ENCODE measurements at regions not wholly inside any gene's neighbourhood (a gene's known extent, or its start where the extent isn't known, plus 50 kb on each side); places are given as distances from the start of the nearest gene placed in this dataset.
A peak's percentile ranks its signal among the peaks of the same experiment; 100 is the strongest.

DNA sequence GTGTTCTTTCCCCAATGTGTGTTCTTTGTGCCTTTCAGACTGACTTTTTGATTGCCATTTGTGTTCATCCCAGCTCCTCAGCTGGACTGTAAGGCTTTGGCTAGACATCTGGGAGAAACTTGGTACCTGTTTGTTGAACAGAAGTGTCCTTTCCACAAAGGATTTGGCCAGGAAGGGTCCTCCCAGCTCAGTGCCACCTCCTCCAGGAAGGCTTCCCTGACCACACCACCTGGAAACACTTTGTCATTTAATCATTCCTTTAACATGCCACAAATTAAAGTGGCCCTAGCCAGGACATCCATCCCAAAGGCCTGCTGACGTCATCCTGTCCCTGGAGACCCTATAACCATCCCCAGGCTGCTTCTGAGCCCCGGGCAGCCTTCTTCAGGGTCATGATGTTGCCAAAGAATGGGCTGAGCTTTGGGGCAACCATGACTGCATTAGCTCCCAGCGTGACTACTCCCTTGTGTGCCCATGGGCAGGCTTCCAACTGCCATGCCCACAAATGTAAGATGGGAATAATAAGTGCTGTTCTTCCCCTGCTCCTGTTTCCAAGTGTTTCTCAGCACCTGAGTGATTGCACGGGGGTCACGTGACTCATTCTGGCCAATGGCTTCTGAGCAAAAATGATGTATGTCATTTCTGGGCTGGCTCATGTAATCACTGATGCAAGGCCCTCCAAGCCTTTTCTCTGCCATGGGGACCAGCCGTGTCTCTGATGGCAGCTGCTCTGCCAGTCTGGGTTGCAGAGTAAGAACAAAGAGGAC is 112.5 kb upstream of the SMAD3 start (continued):
- TF ChIP-seq, protein P1, sequence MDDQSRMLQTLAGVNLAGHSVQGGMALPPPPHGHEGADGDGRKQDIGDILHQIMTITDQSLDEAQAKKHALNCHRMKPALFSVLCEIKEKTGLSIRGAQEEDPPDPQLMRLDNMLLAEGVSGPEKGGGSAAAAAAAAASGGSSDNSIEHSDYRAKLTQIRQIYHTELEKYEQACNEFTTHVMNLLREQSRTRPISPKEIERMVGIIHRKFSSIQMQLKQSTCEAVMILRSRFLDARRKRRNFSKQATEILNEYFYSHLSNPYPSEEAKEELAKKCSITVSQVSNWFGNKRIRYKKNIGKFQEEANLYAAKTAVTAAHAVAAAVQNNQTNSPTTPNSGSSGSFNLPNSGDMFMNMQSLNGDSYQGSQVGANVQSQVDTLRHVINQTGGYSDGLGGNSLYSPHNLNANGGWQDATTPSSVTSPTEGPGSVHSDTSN (IDR thresholded peaks at IDR 0.05; ENCODE audit: insufficient replicate concordance, low read depth, low read length): peak; percentile 17
- peak; percentile 67; the same call in 1 of the 2 replicates for TF ChIP-seq RAD51 (IDR thresholded peaks at IDR 0.05)
- no peak for TF ChIP-seq SUPT20H (IDR thresholded peaks at IDR 0.05; ENCODE audit: borderline replicate concordance, control insufficient read depth, low read depth, low read length)
- no peak for TF ChIP-seq ZZZ3 (IDR thresholded peaks at IDR 0.05; ENCODE audit: control insufficient read depth, insufficient read length, low read depth)
- no peak for TF ChIP-seq SP1 (IDR thresholded peaks at IDR 0.05; ENCODE audit: low read depth, low read length)
- no peak for TF ChIP-seq CHD1 (IDR thresholded peaks at IDR 0.05; ENCODE audit: low read depth, low read length)
- TF ChIP-seq, protein P2, sequence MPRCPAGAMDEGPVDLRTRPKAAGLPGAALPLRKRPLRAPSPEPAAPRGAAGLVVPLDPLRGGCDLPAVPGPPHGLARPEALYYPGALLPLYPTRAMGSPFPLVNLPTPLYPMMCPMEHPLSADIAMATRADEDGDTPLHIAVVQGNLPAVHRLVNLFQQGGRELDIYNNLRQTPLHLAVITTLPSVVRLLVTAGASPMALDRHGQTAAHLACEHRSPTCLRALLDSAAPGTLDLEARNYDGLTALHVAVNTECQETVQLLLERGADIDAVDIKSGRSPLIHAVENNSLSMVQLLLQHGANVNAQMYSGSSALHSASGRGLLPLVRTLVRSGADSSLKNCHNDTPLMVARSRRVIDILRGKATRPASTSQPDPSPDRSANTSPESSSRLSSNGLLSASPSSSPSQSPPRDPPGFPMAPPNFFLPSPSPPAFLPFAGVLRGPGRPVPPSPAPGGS (IDR thresholded peaks at IDR 0.05; ENCODE audit: borderline replicate concordance, insufficient read depth, low read depth, low read length, poor library complexity, severe bottlenecking): peak; percentile 46
- no peak for TF ChIP-seq RELA (IDR thresholded peaks at IDR 0.05; ENCODE audit: borderline replicate concordance, partially characterized antibody)
- no peak for TF ChIP-seq NFYA (IDR thresholded peaks at IDR 0.05; ENCODE audit: borderline replicate concordance, low read depth, low read length)
- TF ChIP-seq SPI1 (IDR thresholded peaks at IDR 0.05; ENCODE audit: borderline replicate concordance, insufficient read depth, low read depth, low read length): no peak
- no peak for TF ChIP-seq PML (IDR thresholded peaks at IDR 0.05; ENCODE audit: low read length)
- no peak for TF ChIP-seq SREBF1 (IDR thresholded peaks at IDR 0.05; ENCODE audit: low read length)
- no peak for TF ChIP-seq CBX3 (IDR thresholded peaks at IDR 0.05; ENCODE audit: borderline replicate concordance, low read depth)
- TF ChIP-seq, protein P3, sequence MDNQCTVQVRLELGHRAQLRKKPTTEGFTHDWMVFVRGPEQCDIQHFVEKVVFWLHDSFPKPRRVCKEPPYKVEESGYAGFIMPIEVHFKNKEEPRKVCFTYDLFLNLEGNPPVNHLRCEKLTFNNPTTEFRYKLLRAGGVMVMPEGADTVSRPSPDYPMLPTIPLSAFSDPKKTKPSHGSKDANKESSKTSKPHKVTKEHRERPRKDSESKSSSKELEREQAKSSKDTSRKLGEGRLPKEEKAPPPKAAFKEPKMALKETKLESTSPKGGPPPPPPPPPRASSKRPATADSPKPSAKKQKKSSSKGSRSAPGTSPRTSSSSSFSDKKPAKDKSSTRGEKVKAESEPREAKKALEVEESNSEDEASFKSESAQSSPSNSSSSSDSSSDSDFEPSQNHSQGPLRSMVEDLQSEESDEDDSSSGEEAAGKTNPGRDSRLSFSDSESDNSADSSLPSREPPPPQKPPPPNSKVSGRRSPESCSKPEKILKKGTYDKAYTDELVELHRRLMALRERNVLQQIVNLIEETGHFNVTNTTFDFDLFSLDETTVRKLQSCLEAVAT (IDR thresholded peaks at IDR 0.05): no peak
- TF ChIP-seq SREBF2 (IDR thresholded peaks at IDR 0.05; ENCODE audit: low read length): no peak
